Loucy (cell line): ENCODE measurements at regions not wholly inside any gene's neighbourhood (a gene's known extent, or its start where the extent isn't known, plus 50 kb on each side); places are given as distances from the start of the nearest gene placed in this dataset.

ENCODE experiments used
- H2AFZ ChIP-seq: fragments of 200-600 bp; sonication (generic); 2 replicates; pipeline ENCODE4 v1.6.0; 2016; ENCODE audit warnings: antibody characterized with exemption, mild to moderate bottlenecking, low read length, moderate library complexity
- H3F3A ChIP-seq: fragments of 200-600 bp; 2 replicates; pipeline ENCODE4 v1.6.0; 2016; ENCODE audit warnings: antibody characterized with exemption, low read depth, mild to moderate bottlenecking
- H3K27me3 ChIP-seq: fragments of 200-600 bp; sonication (generic); 2 replicates; pipeline ENCODE4 v1.6.1; 2014; ENCODE audit warnings: low read length, mild to moderate bottlenecking; ENCODE audit not compliant: insufficient read depth, poor library complexity, severe bottlenecking
- H3K36me3 ChIP-seq: fragments of 200-600 bp; sonication (generic); 2 replicates; pipeline ENCODE4 v1.6.1; 2016; ENCODE audit warnings: low read length; ENCODE audit not compliant: insufficient read depth
- H3K4me1 ChIP-seq: fragments of 200-600 bp; sonication (generic); 2 replicates; pipeline ENCODE4 v1.5.1; 2014; ENCODE audit warnings: low read length, mild to moderate bottlenecking; ENCODE audit not compliant: insufficient read depth, poor library complexity, severe bottlenecking
- H3K4me2 ChIP-seq: fragments of 200-600 bp; sonication (generic); 2 replicates; pipeline ENCODE4 v1.6.0; 2014; ENCODE audit warnings: antibody characterized with exemption, low read length, low read depth, mild to moderate bottlenecking; ENCODE audit not compliant: poor library complexity, severe bottlenecking
- H3K4me3 ChIP-seq: fragments of 200-600 bp; sonication (generic); 2 replicates; pipeline ENCODE4 v1.5.1; 2014; ENCODE audit warnings: low read length, mild to moderate bottlenecking, mixed read lengths; ENCODE audit not compliant: poor library complexity, severe bottlenecking
- H3K79me2 ChIP-seq: fragments of 200-600 bp; sonication (generic); 2 replicates; pipeline ENCODE4 v1.6.1; 2014; ENCODE audit warnings: low read length; ENCODE audit not compliant: insufficient read depth
- H3K9ac ChIP-seq: fragments of 200-600 bp; sonication (generic); 2 replicates; pipeline ENCODE4 v1.6.0; 2014; ENCODE audit warnings: mild to moderate bottlenecking, low read depth, low read length, moderate library complexity; ENCODE audit not compliant: poor library complexity, severe bottlenecking
- H3K9me2 ChIP-seq: fragments of 200-600 bp; sonication (generic); replicated peaks from 2 replicates; pipeline ENCODE4 v1.6.1; 2016; ENCODE audit warnings: low read depth, low read length, mixed read lengths
- H3K9me3 ChIP-seq: fragments of 200-600 bp; sonication (generic); 2 replicates; pipeline ENCODE4 v1.6.1; 2014; ENCODE audit warnings: mild to moderate bottlenecking, antibody characterized with exemption, low read length, low read depth; ENCODE audit not compliant: insufficient read depth
- H4K20me1 ChIP-seq: fragments of 200-600 bp; sonication (generic); 2 replicates; pipeline ENCODE4 v1.6.0; 2014; ENCODE audit warnings: antibody characterized with exemption, low read length, mild to moderate bottlenecking; ENCODE audit not compliant: insufficient read depth, poor library complexity, severe bottlenecking
- CTCF ChIP-seq: fragments of 200-600 bp; sonication (generic); conservative IDR thresholded peaks from 2 replicates; pipeline ENCODE4 v1.5.1; 2014; ENCODE audit warnings: mild to moderate bottlenecking, antibody characterized with exemption, low read length
- EZH2phosphoT487 ChIP-seq: fragments of 200-600 bp; IDR thresholded peaks from 2 replicates; pipeline ENCODE4 v1.6.1; 2018; ENCODE audit warnings: antibody characterized with exemption, mild to moderate bottlenecking, moderate library complexity, borderline replicate concordance

- H3K9me3 ChIP-seq, result no peaks in the 10 kb centered on the region
- no peaks in the 10 kb centered on the region for H3K27me3 ChIP-seq
- no peaks in the 10 kb centered on the region for H4K20me1 ChIP-seq
- H3K79me2 ChIP-seq, result no peaks in the 10 kb centered on the region
- H3K36me3 ChIP-seq, result no peaks in the 10 kb centered on the region
- no peak overlapping the region for H3K4me2 ChIP-seq
- H3K9ac ChIP-seq, result no peak overlapping the region
- peaks cover 25% of the 10 kb centered on the region for H3K4me1 ChIP-seq
- H3K9me2 ChIP-seq, result no peaks in the 10 kb centered on the region
- H2AFZ ChIP-seq, result no peak overlapping the region
- no peak for TF ChIP-seq EZH2phosphoT487
- TF ChIP-seq CTCF, result no peak
- H3K4me3 ChIP-seq, result no peak overlapping the region
- peaks cover 4% of the 10 kb centered on the region; the same call in 1 of the 2 replicates for H3F3A ChIP-seq
These were observed 92.1 kb downstream of the CH25H start for GRCh38 chr10:89114846-89115625.

GRCh38 chr10:89102735-89103134, 104.4 kb downstream of the CH25H start:
- no peaks in the 10 kb centered on the region for H3K9me2 ChIP-seq
- H3K27me3 ChIP-seq, result no peaks in the 10 kb centered on the region
- H3F3A ChIP-seq, result no peaks in the 10 kb centered on the region
- H3K4me3 ChIP-seq, result no peak overlapping the region
- H2AFZ ChIP-seq, result no peak overlapping the region
- TF ChIP-seq CTCF, result no peak
- TF ChIP-seq EZH2phosphoT487, result no peak
- H3K9me3 ChIP-seq, result peaks cover 3% of the 10 kb centered on the region; the same call in 1 of the 2 replicates
- H3K9ac ChIP-seq, result no peak overlapping the region
- no peaks in the 10 kb centered on the region for H4K20me1 ChIP-seq
- H3K36me3 ChIP-seq, result no peaks in the 10 kb centered on the region
- H3K79me2 ChIP-seq, result no peaks in the 10 kb centered on the region
- H3K4me2 ChIP-seq, result no peak overlapping the region
- H3K4me1 ChIP-seq, result no peaks in the 10 kb centered on the region

GRCh38 chr10:89101943-89102342, 105.2 kb downstream of the CH25H start:
- Histone ChIP-seq H3K36me3 (no peaks in the 10 kb centered on the region), H3K79me2 (no peaks in the 10 kb centered on the region), H3K9me2 (no peaks in the 10 kb centered on the region), H2AFZ (no peak overlapping the region), H3K27me3 (no peaks in the 10 kb centered on the region), H3K4me2 (no peak overlapping the region), H3F3A (no peaks in the 10 kb centered on the region), H3K9me3 (peaks cover 2% of the 10 kb centered on the region; the same call in 1 of the 2 replicates), H3K9ac (no peak overlapping the region), H3K4me3 (no peak overlapping the region), H4K20me1 (no peaks in the 10 kb centered on the region), H3K4me1 (no peaks in the 10 kb centered on the region)
- no peak for TF ChIP-seq CTCF
- TF ChIP-seq EZH2phosphoT487, result no peak
